ENCODE measurements at regions not wholly inside any gene's neighbourhood (a gene's known extent, or its start where the extent isn't known, plus 50 kb on each side); places are given as distances from the start of the nearest gene placed in this dataset.
"Not testable (repeated sequence)": the region's sequence is repeated elsewhere in the genome, so short reads cannot be mapped to it uniquely, and the experiment has no call there.

DNA sequence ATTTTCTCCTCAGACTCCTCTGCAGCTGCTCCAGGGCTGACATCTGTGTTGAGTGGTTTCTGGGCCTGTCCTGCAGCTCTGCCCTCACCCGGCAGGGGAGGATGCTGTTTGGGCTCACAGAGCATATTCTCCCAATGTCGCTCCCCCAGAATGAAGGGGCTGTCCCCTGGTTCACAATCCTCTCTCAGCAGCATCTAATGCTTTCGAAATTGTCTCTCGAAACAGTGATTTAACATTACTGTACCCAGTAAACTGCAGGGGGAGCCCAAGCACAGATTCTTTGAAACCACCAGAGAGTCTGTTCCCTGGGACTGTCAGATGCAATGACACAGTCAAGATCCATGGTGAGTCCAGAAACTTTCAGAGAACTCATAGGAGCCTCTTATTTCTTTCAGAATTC lies 1135.2 kb downstream of the TMEM121 start:
- WGBS (ENCODE audit: insufficient coverage): 2% methylated on average over 4 of the region's 4 CpGs
- not testable (repeated sequence) for H3K27me3 ChIP-seq (ENCODE audit: control insufficient read depth, insufficient read depth, low read length); H3K9me3 Mint-ChIP-seq; H3K27ac Mint-ChIP-seq; H3K27ac ChIP-seq (ENCODE audit: low read length); H3K4me3 Mint-ChIP-seq; H3K4me1 ChIP-seq (ENCODE audit: control insufficient read depth, insufficient read depth, low read length); H3K9me3 ChIP-seq (ENCODE audit: control insufficient read depth, insufficient read depth, low read length); H3K36me3 ChIP-seq (ENCODE audit: control insufficient read depth, insufficient read depth, low read length); H3K4me3 ChIP-seq (ENCODE audit: low read length); H3K36me3 Mint-ChIP-seq
- TF ChIP-seq, protein P1, sequence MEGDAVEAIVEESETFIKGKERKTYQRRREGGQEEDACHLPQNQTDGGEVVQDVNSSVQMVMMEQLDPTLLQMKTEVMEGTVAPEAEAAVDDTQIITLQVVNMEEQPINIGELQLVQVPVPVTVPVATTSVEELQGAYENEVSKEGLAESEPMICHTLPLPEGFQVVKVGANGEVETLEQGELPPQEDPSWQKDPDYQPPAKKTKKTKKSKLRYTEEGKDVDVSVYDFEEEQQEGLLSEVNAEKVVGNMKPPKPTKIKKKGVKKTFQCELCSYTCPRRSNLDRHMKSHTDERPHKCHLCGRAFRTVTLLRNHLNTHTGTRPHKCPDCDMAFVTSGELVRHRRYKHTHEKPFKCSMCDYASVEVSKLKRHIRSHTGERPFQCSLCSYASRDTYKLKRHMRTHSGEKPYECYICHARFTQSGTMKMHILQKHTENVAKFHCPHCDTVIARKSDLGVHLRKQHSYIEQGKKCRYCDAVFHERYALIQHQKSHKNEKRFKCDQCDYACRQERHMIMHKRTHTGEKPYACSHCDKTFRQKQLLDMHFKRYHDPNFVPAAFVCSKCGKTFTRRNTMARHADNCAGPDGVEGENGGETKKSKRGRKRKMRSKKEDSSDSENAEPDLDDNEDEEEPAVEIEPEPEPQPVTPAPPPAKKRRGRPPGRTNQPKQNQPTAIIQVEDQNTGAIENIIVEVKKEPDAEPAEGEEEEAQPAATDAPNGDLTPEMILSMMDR (IDR thresholded peaks at IDR 0.05): peak; percentile 59
- H3K4me1 Mint-ChIP-seq: peaks cover 25% of the 10 kb centered on the region in 2 donors
- DNase-seq (peak; percentile 31 to 76), ATAC-seq (peak; percentile 78 to 85 (median 84))
- H3K27me3 Mint-ChIP-seq (ENCODE audit: low read depth in 2 of 2): peaks cover 7 to 22% of the 10 kb centered on the region in 2 donors
- intact Hi-C loops (cut with micrococcal nuclease): loop anchor here (2.0 kb wide), 1 partner anchor 77 kb away; no protein-coding TSS in a partner anchor

DNA sequence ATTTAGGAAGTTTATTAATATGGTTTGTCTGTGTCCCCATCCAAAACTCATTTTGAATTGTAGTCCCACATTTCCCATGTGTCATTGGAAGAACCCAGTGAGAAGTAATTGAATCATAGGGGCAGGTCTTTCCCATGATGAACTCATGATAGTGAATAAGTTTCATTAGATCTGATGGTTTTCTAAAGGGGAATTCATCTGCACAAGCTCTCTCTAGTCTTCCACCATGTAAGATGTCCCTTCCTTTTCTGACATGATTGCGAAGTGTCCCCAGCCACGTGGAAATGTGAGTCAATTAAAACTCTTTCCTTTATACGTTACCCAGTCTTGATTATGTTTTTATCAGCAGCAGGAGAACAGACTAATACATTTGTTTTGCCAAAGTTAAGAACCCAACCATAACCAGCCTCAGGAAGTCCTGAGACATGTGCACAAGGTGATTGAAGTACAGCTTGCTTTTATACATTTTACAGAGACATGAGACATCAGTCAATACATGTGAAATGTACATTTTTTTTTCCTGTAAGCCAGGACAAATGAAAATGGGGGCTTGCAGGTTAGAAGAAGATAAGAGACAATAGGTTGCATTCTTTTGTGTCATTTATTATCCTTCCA lies 1136.7 kb downstream of the TMEM121 start:
- Histone ChIP-seq H3K36me3 (ENCODE audit: control insufficient read depth, insufficient read depth, low read length) (no peaks in the 10 kb centered on the region), H3K4me1 (ENCODE audit: control insufficient read depth, insufficient read depth, low read length) (no peaks in the 10 kb centered on the region), H3K27ac (ENCODE audit: low read length) (no peak overlapping the region), H3K4me3 (ENCODE audit: low read length) (no peak overlapping the region), H3K27me3 (ENCODE audit: control insufficient read depth, insufficient read depth, low read length) (no peaks in the 10 kb centered on the region), H3K9me3 (ENCODE audit: control insufficient read depth, insufficient read depth, low read length) (peaks cover 5% of the 10 kb centered on the region)
- Mint-ChIP-seq H3K36me3 (no peaks in the 10 kb centered on the region), H3K4me3 (no peak overlapping the region), H3K4me1 (peaks cover 13 to 17% of the 10 kb centered on the region in 2 donors), H3K9me3 (no peaks in the 10 kb centered on the region), H3K27ac (peak overlapping the region in 1 of 2 donors; percentile 36), H3K27me3 (ENCODE audit: low read depth in 2 of 2) (peaks cover 9 to 25% of the 10 kb centered on the region in 2 donors)
- DNase-seq: peak in 1 of 2 donors; percentile 28
- WGBS (ENCODE audit: insufficient coverage): 46% methylated on average over 3 of the region's 3 CpGs
- peak in 1 of 3 donors; percentile 9 for ATAC-seq
- intact Hi-C loops (cut with micrococcal nuclease): no loop called here
- TF ChIP-seq, protein P1 (IDR thresholded peaks at IDR 0.05): no peak

DNA sequence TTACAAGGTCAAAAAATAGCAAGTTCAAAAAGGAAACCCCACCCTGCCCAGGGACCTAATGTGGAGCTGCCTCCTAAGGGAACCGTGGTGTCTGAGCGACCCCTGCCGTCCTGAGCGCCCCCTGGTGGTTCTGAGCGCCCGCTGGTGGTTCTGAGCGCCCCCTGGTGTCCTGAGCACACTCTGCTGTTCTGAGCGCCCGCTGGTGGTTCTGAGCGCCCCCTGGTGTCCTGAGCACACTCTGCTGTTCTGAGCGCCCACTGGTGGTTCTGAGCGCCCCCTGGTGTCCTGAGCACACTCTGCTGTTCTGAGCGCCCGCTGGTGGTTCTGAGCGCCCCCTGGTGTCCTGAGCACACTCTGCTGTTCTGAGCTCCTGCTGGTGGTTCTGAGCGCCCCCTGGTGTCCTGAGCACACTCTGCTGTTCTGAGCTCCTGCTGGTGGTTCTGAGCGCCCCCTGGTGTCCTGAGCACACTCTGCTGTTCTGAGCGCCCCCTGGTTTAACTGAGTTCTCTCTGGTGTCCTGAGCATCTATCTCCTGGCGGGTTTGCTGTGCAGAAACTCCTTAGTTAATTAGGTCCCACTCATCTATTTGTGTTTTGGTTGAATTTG lies 1137.5 kb downstream of the TMEM121 start:
- intact Hi-C loops (cut with micrococcal nuclease): not testable (repeated sequence)
- ATAC-seq: peak in 2 of 3 donors; percentile 50 to 59

More for the DNA sequence above, 1137.5 kb downstream of the TMEM121 start:
- H3K9me3 ChIP-seq (ENCODE audit: control insufficient read depth, insufficient read depth, low read length); H3K36me3 ChIP-seq (ENCODE audit: control insufficient read depth, insufficient read depth, low read length); H3K27ac ChIP-seq (ENCODE audit: low read length); H3K27me3 ChIP-seq (ENCODE audit: control insufficient read depth, insufficient read depth, low read length); H3K4me3 Mint-ChIP-seq; H3K4me3 ChIP-seq (ENCODE audit: low read length); H3K4me1 ChIP-seq (ENCODE audit: control insufficient read depth, insufficient read depth, low read length); H3K36me3 Mint-ChIP-seq; H3K9me3 Mint-ChIP-seq: not testable (repeated sequence)
- WGBS (ENCODE audit: insufficient coverage): 55% methylated on average over 16 of the region's 19 CpGs
- peak; percentile 51 to 68 for DNase-seq
- Mint-ChIP-seq H3K27me3 (ENCODE audit: low read depth in 2 of 2) (peaks cover 13 to 26% of the 10 kb centered on the region in 2 donors), H3K27ac (peak overlapping the region in 1 of 2 donors; percentile 50), H3K4me1 (peaks cover 12 to 16% of the 10 kb centered on the region in 2 donors)
- TF ChIP-seq, protein P1 (IDR thresholded peaks at IDR 0.05): peak; percentile 69

Data from natural killer cell (primary cell).